SK-N-MC (cell line): ENCODE measurements at regions not wholly inside any gene's neighbourhood (a gene's known extent, or its start where the extent isn't known, plus 50 kb on each side); places are given as distances from the start of the nearest gene placed in this dataset.

Experiments
- DNase-seq: peaks from one replicate; pipeline ENCODE4 v3.0.0-alpha.2; 2011; ENCODE audit warnings: low read depth, low spot score
- H3K27ac ChIP-seq: fragments of 200-600 bp; sonication (generic); 2 replicates; pipeline ENCODE4 v1.5.1; 2016; ENCODE audit warnings: mixed run types
- H3K36me3 ChIP-seq: fragments of 200-600 bp; sonication (generic); 2 replicates; pipeline ENCODE4 v1.6.1; 2017; ENCODE audit warnings: antibody characterized with exemption, low read length, mixed read lengths; ENCODE audit not compliant: insufficient read depth
- H3K4me3 ChIP-seq: fragments of 200-600 bp; sonication (generic); 2 replicates; pipeline ENCODE4 v1.5.1; 2016
- H3K9ac ChIP-seq: fragments of 200-600 bp; sonication (generic); 2 replicates; pipeline ENCODE4 v1.8.0; 2017; ENCODE audit warnings: mixed run types, mixed read lengths; ENCODE audit not compliant: insufficient read length
- H3K9me3 ChIP-seq: fragments of 200-600 bp; sonication (generic); 2 replicates; pipeline ENCODE4 v1.6.1; 2017; ENCODE audit warnings: low read depth, mild to moderate bottlenecking, antibody characterized with exemption, low read length, moderate library complexity, mixed read lengths
- EZH2 ChIP-seq: fragments of 200-600 bp; sonication (generic); IDR thresholded peaks from one replicate; pipeline ENCODE4 v1.6.1; 2017; ENCODE audit warnings: antibody characterized with exemption
- FOXP2 ChIP-seq: optimal IDR thresholded peaks from 2 replicates; pipeline ENCODE3; 2011; ENCODE audit warnings: mild to moderate bottlenecking, moderate library complexity; ENCODE audit not compliant: insufficient read depth; ENCODE audit errors: extremely low read length, control extremely low read depth
- POLR2AphosphoS5 ChIP-seq: IDR thresholded peaks from 2 replicates; pipeline ENCODE4 v1.6.1; 2012; ENCODE audit warnings: mild to moderate bottlenecking, low read depth, low read length, borderline replicate concordance

GRCh38 chr14:94868772-94869072 is 98.8 kb upstream of the GSC start:
- no peak for TF ChIP-seq POLR2AphosphoS5
- TF ChIP-seq EZH2: no peak
- TF ChIP-seq FOXP2: no peak
- no peak overlapping the region for H3K9ac ChIP-seq
- H3K4me3 ChIP-seq: no peak overlapping the region
- no peak for DNase-seq
- H3K27ac ChIP-seq: no peak overlapping the region
- H3K9me3 ChIP-seq: no peaks in the 10 kb centered on the region
- no peaks in the 10 kb centered on the region for H3K36me3 ChIP-seq

GRCh38 chr14:94867946-94868771 is 98.2 kb upstream of the GSC start:
- no peak for DNase-seq
- H3K9ac ChIP-seq: no peak overlapping the region
- H3K9me3 ChIP-seq: no peaks in the 10 kb centered on the region
- no peak overlapping the region for H3K4me3 ChIP-seq
- TF ChIP-seq POLR2AphosphoS5 (no peak), EZH2 (no peak), FOXP2 (no peak)
- no peak overlapping the region for H3K27ac ChIP-seq
- no peaks in the 10 kb centered on the region for H3K36me3 ChIP-seq

GRCh38 chr14:94867209-94867608 is 97.3 kb upstream of the GSC start:
- no peak for DNase-seq
- TF ChIP-seq POLR2AphosphoS5 (no peak), EZH2 (no peak), FOXP2 (no peak)
- Histone ChIP-seq H3K4me3 (no peak overlapping the region), H3K9ac (no peak overlapping the region), H3K36me3 (no peaks in the 10 kb centered on the region), H3K9me3 (no peaks in the 10 kb centered on the region), H3K27ac (no peak overlapping the region)

- H3K4me3 ChIP-seq: no peak overlapping the region
Measured at GRCh38 chr14:94864387-94865195, 94.7 kb upstream of the GSC start.

GRCh38 chr14:94863366-94863765 is 93.5 kb upstream of the GSC start:
- TF ChIP-seq FOXP2 (no peak), EZH2 (no peak), POLR2AphosphoS5 (no peak)
- DNase-seq: no peak
- no peak overlapping the region for H3K4me3 ChIP-seq

More at GRCh38 chr14:94864387-94865195, 94.7 kb upstream of the GSC start:
- TF ChIP-seq FOXP2: no peak
- no peak for TF ChIP-seq EZH2
- no peak for TF ChIP-seq POLR2AphosphoS5
- Histone ChIP-seq H3K9ac (no peak overlapping the region), H3K9me3 (no peaks in the 10 kb centered on the region), H3K27ac (no peak overlapping the region), H3K36me3 (no peaks in the 10 kb centered on the region)
- no peak for DNase-seq

GRCh38 chr14:94857950-94858349 is 88.0 kb upstream of the GSC start:
- no peak for DNase-seq
- Histone ChIP-seq H3K27ac (no peak overlapping the region), H3K4me3 (no peak overlapping the region), H3K9me3 (no peaks in the 10 kb centered on the region), H3K36me3 (no peaks in the 10 kb centered on the region), H3K9ac (no peak overlapping the region)
- TF ChIP-seq FOXP2: no peak
- TF ChIP-seq EZH2: no peak
- no peak for TF ChIP-seq POLR2AphosphoS5

More at GRCh38 chr14:94863366-94863765, 93.5 kb upstream of the GSC start:
- Histone ChIP-seq H3K27ac (no peak overlapping the region), H3K9me3 (no peaks in the 10 kb centered on the region), H3K9ac (no peak overlapping the region), H3K36me3 (no peaks in the 10 kb centered on the region)

DNA sequence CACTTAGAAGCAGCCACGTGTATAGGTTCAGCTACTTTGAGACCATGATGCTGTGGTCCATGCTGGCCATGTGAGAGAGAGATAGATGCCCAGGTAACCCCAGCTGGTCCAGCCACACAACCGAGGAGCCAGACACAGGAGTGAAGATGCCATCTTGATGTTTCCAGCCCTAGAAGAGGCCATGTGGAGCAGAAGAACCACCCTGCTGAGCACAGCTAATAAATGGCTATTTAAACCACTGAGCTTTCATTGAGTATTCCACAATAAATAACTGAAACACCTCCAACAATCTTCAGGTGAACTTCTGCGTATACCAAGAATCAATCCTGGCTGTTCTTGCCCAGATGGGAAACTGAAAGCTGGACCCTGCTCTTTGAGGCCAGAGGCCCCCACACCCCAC is 84.0 kb upstream of the GSC start:
- no peak overlapping the region for H3K9ac ChIP-seq
- H3K36me3 ChIP-seq: no peaks in the 10 kb centered on the region
- no peaks in the 10 kb centered on the region for H3K9me3 ChIP-seq
- DNase-seq: no peak
- no peak overlapping the region for H3K4me3 ChIP-seq
- TF ChIP-seq FOXP2 (no peak), EZH2 (no peak), POLR2AphosphoS5 (no peak)
- no peak overlapping the region for H3K27ac ChIP-seq

DNA sequence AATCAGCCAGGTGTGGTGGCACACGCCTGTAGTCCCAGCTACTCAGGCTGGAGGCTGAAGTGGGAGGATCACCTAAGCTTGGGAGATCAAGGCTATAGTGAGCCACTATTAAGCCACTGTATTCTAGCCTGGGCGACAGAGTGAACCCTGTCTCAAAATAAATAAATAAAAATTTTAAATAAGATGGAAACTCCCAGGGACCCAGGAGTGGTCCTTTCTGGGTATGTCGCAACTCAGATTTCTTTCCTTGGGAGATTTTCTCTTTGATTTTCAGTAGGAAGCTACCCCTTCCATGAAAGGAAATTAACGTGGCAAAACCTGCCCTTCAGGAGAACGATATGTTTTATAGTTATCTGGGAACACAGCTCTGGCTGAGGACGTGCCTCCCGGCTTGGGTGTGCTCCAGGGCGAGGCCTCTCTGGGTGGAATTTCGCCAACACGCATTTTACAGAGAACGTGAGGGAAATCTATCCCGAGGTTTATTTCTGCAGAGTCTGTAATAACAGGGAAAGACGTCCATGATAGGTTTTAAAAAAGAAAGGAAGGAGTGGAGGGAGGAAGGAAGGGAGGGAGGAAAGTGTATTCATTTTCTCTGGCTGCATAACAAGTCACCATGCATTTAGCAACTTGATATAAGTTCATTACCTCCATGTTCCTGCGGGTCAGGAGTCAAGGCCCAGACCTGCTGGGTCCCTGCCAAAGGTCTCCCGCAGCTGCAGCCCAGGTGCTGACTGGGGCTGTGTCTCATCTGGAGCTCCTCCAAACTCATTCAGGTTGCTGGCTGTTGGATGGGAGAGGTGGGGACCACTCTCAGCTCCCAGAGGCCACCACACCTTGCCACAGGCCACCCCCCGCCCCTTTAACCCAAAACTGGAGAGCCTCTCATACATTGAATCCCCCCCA is 80.6 kb upstream of the GSC start:
- H3K9me3 ChIP-seq: no peaks in the 10 kb centered on the region
- peak; percentile 3 for DNase-seq
- H3K9ac ChIP-seq: no peak overlapping the region
- TF ChIP-seq FOXP2: no peak
- no peak for TF ChIP-seq EZH2
- no peak for TF ChIP-seq POLR2AphosphoS5
- H3K36me3 ChIP-seq: no peaks in the 10 kb centered on the region
- H3K27ac ChIP-seq: 0 out of 2 replicates have a peak overlapping the region, but pooled peaks have one; percentile 40
- H3K4me3 ChIP-seq: peak overlapping the region; percentile 38
